IPS DF 6.9 (cell line): ENCODE measurements at regions not wholly inside any gene's neighbourhood (a gene's known extent, or its start where the extent isn't known, plus 50 kb on each side); places are given as distances from the start of the nearest gene placed in this dataset.
"Not testable (repeated sequence)": the region's sequence is repeated elsewhere in the genome, so short reads cannot be mapped to it uniquely, and the experiment has no call there.

ENCODE experiments used
- DNase-seq: peaks from one replicate; pipeline ENCODE4 v3.0.0-alpha.2; 2013; ENCODE audit warnings: low read depth, low spot score
- H3K27ac ChIP-seq: one replicate; pipeline ENCODE4 v1.5.1; 2013; ENCODE audit warnings: low read length, control low read depth
- H3K27me3 ChIP-seq: 2 replicates; pipeline ENCODE4 v1.6.1; 2013; ENCODE audit warnings: mild to moderate bottlenecking, low read length; ENCODE audit not compliant: control insufficient read depth, insufficient read depth
- H3K36me3 ChIP-seq: 2 replicates; pipeline ENCODE4 v1.6.1; 2013; ENCODE audit warnings: low read length; ENCODE audit not compliant: control insufficient read depth, insufficient read depth
- H3K4me1 ChIP-seq: 2 replicates; pipeline ENCODE4 v1.6.1; 2013; ENCODE audit warnings: low read length; ENCODE audit not compliant: control insufficient read depth, insufficient read depth
- H3K4me3 ChIP-seq: 2 replicates; pipeline ENCODE4 v1.5.1; 2013; ENCODE audit warnings: mild to moderate bottlenecking, low read length
- H3K9me3 ChIP-seq: 2 replicates; pipeline ENCODE4 v1.6.1; 2013; ENCODE audit warnings: low read length, inconsistent platforms; ENCODE audit not compliant: control insufficient read depth, insufficient read depth
- WGBS: extraction: QIAGEN DNeasy Blood & Tissue Kit; methylation state at CpG from one replicate; pipeline ENCODE4 v1.1.7; 2013; ENCODE audit warnings: mixed read lengths, missing lambda C conversion rate; ENCODE audit not compliant: insufficient read length, insufficient coverage; 5-methylcytosine and 5-hydroxymethylcytosine counted together

GRCh38 chr9:39802561-39802960 is 447.1 kb downstream of the SPATA31A1 start:
- no CpG with 5 or more reads among the region's 2 CpGs for WGBS
- H3K9me3 ChIP-seq, DNase-seq, H3K27me3 ChIP-seq, H3K4me1 ChIP-seq, H3K27ac ChIP-seq, H3K36me3 ChIP-seq, H3K4me3 ChIP-seq: not testable (repeated sequence)

DNA sequence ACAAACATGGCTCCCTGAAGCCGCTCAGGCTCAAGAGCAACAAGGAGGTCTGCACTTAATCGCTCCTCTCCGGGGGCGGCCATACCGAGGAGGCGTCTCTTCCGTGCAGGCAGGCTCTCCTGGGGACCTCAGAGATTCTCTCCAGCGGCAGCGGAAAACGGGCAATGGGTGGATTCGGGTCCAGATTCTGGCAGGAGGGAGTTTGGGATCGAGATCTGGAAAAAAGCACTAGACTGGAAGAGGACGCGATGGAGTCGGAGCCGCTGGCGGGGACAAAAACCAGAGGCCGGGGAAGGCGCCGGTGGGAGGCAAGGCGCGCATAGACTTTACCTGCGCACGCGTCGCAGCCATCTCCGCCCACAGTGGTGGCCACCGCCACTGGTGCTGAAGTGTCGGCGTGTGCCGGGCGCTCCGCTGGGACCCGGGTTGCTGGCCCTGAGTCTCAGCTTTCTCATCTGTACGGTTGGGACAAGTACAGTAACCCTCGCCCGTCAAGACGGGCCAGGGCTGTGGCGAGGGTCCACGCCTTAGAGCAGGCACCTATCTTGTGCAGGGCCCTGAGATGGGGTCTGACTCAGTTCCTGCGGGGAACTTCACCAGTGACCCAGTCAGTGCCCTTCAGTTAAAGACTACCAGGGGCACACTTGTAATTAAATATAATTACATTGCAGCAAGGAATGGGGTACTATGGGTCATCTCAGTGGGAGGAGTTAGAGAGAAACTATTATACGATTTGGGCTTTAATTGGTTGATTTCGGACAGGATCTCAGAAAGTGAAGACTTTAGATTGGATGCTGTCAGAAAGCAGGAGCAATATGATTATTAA is 454.1 kb downstream of the SPATA31A1 start:
- no CpG with 5 or more reads among the region's 43 CpGs for WGBS
- DNase-seq: peak; percentile 7
- H3K27me3 ChIP-seq, H3K9me3 ChIP-seq, H3K36me3 ChIP-seq, H3K27ac ChIP-seq, H3K4me1 ChIP-seq: not testable (repeated sequence)
- H3K4me3 ChIP-seq: peak overlapping the region; percentile 35; the same call in 1 of the 2 replicates

GRCh38 chr9:39810401-39810800 is 454.9 kb downstream of the SPATA31A1 start:
- not testable (repeated sequence) for H3K27ac ChIP-seq, H3K36me3 ChIP-seq, H3K27me3 ChIP-seq, DNase-seq, H3K4me1 ChIP-seq, H3K4me3 ChIP-seq, H3K9me3 ChIP-seq
- no CpG with 5 or more reads among the region's 3 CpGs for WGBS

DNA sequence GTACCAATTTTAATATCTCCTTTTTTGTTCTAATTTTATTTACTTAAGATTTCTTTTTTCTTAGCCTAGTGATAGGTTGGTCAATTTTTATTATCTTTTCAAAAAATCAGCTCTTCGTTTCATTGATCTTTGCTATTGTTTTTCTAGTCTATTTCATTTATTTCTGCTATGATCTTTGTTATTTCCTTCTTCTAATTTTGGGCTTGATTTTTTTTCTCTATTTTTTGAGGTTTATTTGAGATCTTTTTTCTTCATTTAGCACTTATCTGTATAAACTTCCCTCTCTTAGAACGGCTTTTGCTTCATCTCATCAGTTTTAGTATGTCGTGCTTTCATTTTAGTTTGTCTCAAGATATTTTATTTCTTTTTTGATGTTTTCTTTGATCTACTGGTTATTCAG is 456.1 kb downstream of the SPATA31A1 start:
- H3K36me3 ChIP-seq, H3K4me1 ChIP-seq, DNase-seq, H3K27me3 ChIP-seq, H3K9me3 ChIP-seq, H3K27ac ChIP-seq, H3K4me3 ChIP-seq: not testable (repeated sequence)
- no CpG with 5 or more reads among the region's 3 CpGs for WGBS

GRCh38 chr9:39828457-39828856 is 473.0 kb downstream of the SPATA31A1 start:
- peak; percentile 4 for DNase-seq
- not testable (repeated sequence) for H3K27me3 ChIP-seq, H3K9me3 ChIP-seq, H3K4me1 ChIP-seq, H3K36me3 ChIP-seq, H3K4me3 ChIP-seq, H3K27ac ChIP-seq
- WGBS: no CpG with 5 or more reads among the region's 4 CpGs
